Adrenal gland (tissue), 9 donors: ENCODE measurements at regions not wholly inside any gene's neighbourhood (a gene's known extent, or its start where the extent isn't known, plus 50 kb on each side); places are given as distances from the start of the nearest gene placed in this dataset.

ENCODE experiments used
- DNase-seq, 7 donors: peaks; one replicate each; pipeline ENCODE4 v3.0.0-alpha.2; 2019 to 2020
- H3K27ac ChIP-seq, 5 donors: fragments of 200-600 bp; sonication (generic) in 4 of 5; 1 replicate in 3 of 5; 2 replicates in 2 of 5; pipeline versions ENCODE4 v1.5.1 to v1.8.0; 2016 to 2020; ENCODE audit warnings: mild to moderate bottlenecking in 1 of 5
- H3K27me3 ChIP-seq: fragments of 200-600 bp; 2 replicates; pipeline ENCODE4 v1.8.0; 2021
- H3K36me3 ChIP-seq, 2 donors: fragments of 200-600 bp; replicated peaks in 1 of 2; 1 replicate in 1 of 2; 2 replicates in 1 of 2; pipeline versions ENCODE4 v1.5.1 to v1.8.0; 2018 to 2022
- H3K4me1 ChIP-seq, 2 donors: fragments of 200-600 bp; replicated peaks in 1 of 2; 1 replicate in 1 of 2; 2 replicates in 1 of 2; pipeline versions ENCODE4 v1.5.1 to v1.8.0; 2018 to 2021
- H3K4me3 ChIP-seq, 4 donors: fragments of 200-600 bp; sonication (generic) in 3 of 4; one replicate each; pipeline ENCODE4 v1.5.1; 2016 to 2018
- H3K9me3 ChIP-seq, 3 donors: fragments of 200-600 bp; sonication (generic) in 1 of 3; replicated peaks in 1 of 3; 1 replicate in 2 of 3; 2 replicates in 1 of 3; pipeline versions ENCODE4 v1.5.1 to v1.8.0; 2016 to 2021
- CTCF ChIP-seq, 6 experiments: fragments of 450-650 bp in 4 of 6; fragments of 200-600 bp in 2 of 6; sonication (generic) in 1 of 6; IDR thresholded peaks; 1 replicate in 5 of 6; 2 replicates in 1 of 6; pipeline versions ENCODE4 v1.5.1 to v1.8.0; 2016 to 2021; ENCODE audit warnings: antibody characterized with exemption in 6 of 6, mild to moderate bottlenecking in 2 of 6, moderate library complexity in 1 of 6
- POLR2A ChIP-seq, 2 donors: fragments of 450-650 bp; IDR thresholded peaks; one replicate each; pipeline ENCODE4 v1.6.1; 2017; ENCODE audit warnings: antibody characterized with exemption in 2 of 2, mild to moderate bottlenecking in 2 of 2, moderate library complexity in 1 of 2
- WGBS, 4 donors: extraction: QIAGEN DNeasy Blood & Tissue Kit in 2 of 4; methylation state at CpG; one replicate each; pipeline versions ENCODE4 v1.1.5 to v1.1.7; 2013 to 2017; 5-methylcytosine and 5-hydroxymethylcytosine counted together
- intact Hi-C, 2 donors: fragments of 100-400 bp; cut with DNase I; formaldehyde crosslinking; loops; one replicate each; pipeline versions ENCODE4 v1.14.1 to v1.15.0; 2022 to 2023
- donor health status: healthy with polysubstance abuse.
- donor health status: Bipolar disorder and iron deficiency.
- donor health status: DM: yes; HTN: yes; CAD: no.
- donor health status: DM: no; HTN: no; CAD: no.
- donor health status: DM: no; HTN: no; CAD: no.

DNA sequence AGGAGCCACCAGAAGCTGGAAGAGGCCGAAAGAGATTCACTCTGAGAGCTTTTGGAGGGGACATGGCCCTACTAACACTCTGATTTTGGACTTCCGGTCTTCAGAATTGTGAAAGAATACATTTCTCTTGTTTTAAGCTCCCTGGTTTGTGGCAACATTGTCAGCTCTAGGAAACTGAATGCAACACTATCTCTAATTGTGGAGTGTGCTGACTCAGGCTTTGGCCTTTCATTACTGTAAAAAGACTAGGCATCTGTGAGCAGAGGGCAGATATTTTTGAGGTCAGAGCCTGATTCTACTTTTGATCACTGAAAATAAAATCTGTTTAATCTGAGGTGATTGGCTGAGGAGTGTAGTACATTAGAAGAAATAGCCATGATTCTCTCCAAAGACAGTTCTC is 185.4 kb upstream of the FAM98A start:
- H3K27ac ChIP-seq = no peak overlapping the region
- no peaks in the 10 kb centered on the region for H3K27me3 ChIP-seq
- H3K36me3 ChIP-seq = no peaks in the 10 kb centered on the region
- no peak for DNase-seq
- TF ChIP-seq POLR2A (IDR thresholded peaks at IDR 0.05) = no peak
- no peak for TF ChIP-seq CTCF (IDR thresholded peaks at IDR 0.05)
- H3K9me3 ChIP-seq = no peaks in the 10 kb centered on the region
- no peak overlapping the region for H3K4me3 ChIP-seq
- 73 to 84% (median 81%) methylated on average over 2 of the region's 2 CpGs for WGBS, 4 donors
- intact Hi-C loops = no loop called here
- H3K4me1 ChIP-seq = no peaks in the 10 kb centered on the region

- no peaks in the 10 kb centered on the region for H3K4me1 ChIP-seq
- intact Hi-C loops = no loop called here
- no peak overlapping the region for H3K27ac ChIP-seq
- TF ChIP-seq CTCF (IDR thresholded peaks at IDR 0.05) = no peak
- no peak for TF ChIP-seq POLR2A (IDR thresholded peaks at IDR 0.05)
- no peaks in the 10 kb centered on the region for H3K9me3 ChIP-seq
- WGBS, 4 donors = 57 to 72% (median 66%) methylated on average over 8 of the region's 8 CpGs
- H3K4me3 ChIP-seq = no peak overlapping the region
- no peaks in the 10 kb centered on the region for H3K27me3 ChIP-seq
- DNase-seq = no peak
- H3K36me3 ChIP-seq = no peaks in the 10 kb centered on the region
These were observed 183.5 kb upstream of the FAM98A start for GRCh38 chr2:33782395-33783230.

DNA sequence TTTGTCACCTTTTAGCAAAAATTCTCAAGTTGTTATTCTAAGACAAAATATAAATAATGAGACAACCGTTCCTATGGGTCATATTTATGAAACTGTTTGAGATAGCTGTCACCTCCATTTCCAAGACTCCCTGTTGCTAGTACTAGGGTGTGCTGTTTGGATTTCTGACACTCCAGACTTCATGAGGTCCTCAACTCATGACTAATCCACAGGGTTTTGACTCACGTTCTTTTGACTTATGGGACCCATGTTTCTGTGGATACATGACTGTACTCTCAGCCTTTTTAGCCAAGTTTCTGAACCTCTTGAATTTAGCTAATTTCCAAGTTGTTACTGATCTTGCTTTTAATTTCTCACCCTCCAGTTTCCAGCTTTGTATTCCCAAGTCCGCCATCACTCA is 178.7 kb upstream of the FAM98A start:
- no peaks in the 10 kb centered on the region for H3K4me1 ChIP-seq
- H3K4me3 ChIP-seq = no peak overlapping the region
- TF ChIP-seq POLR2A (IDR thresholded peaks at IDR 0.05) (no peak), CTCF (IDR thresholded peaks at IDR 0.05) (no peak)
- no peaks in the 10 kb centered on the region for H3K36me3 ChIP-seq
- no peak for DNase-seq
- 55 to 67% (median 59%) methylated on average over 3 of the region's 3 CpGs for WGBS, 4 donors
- H3K27me3 ChIP-seq = no peaks in the 10 kb centered on the region
- no peak overlapping the region for H3K27ac ChIP-seq
- intact Hi-C loops = no loop called here
- no peaks in the 10 kb centered on the region for H3K9me3 ChIP-seq

DNA sequence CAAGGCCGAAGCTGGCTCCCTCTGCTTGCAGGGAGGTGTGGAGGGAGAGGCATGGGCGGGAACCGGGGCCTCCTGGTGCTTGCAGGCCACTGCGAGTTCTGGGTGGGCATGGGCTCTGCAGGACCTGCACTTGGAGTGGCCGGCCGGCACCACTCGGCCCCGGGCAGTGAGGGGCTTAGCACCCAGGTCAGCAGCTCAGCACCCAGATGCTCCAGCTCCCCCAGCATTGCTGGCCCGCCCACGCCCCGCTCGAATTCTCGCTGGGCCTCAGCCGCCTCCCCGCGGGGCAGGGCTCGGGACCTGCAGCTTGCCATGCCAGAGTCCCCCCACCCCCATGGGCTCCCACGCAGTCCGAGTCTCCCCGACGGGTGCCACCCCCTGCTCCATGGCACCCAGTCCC is 176.2 kb upstream of the FAM98A start:
- H3K36me3 ChIP-seq = no peaks in the 10 kb centered on the region
- no peak for DNase-seq
- no peaks in the 10 kb centered on the region for H3K27me3 ChIP-seq
- H3K4me1 ChIP-seq = no peaks in the 10 kb centered on the region
- TF ChIP-seq CTCF (IDR thresholded peaks at IDR 0.05) (no peak), POLR2A (IDR thresholded peaks at IDR 0.05) (no peak)
- no peaks in the 10 kb centered on the region for H3K9me3 ChIP-seq
- no peak overlapping the region for H3K4me3 ChIP-seq
- 60 to 93% (median 91%) methylated on average over 1 to 21 of the region's 21 CpGs for whole genome bisulfite sequencing, 4 donors
- H3K27ac ChIP-seq = no peak overlapping the region
- intact Hi-C loops = no loop called here
